GM12874 (cell line): ENCODE measurements at regions not wholly inside any gene's neighbourhood (a gene's known extent, or its start where the extent isn't known, plus 50 kb on each side); places are given as distances from the start of the nearest gene placed in this dataset.

Experiments used
- CTCF ChIP-seq: IDR thresholded peaks from 2 replicates; pipeline ENCODE4 v1.5.1; 2011; ENCODE audit warnings: low read depth, mild to moderate bottlenecking, control low read depth, low read length, moderate library complexity; ENCODE audit not compliant: insufficient read depth

- TF ChIP-seq CTCF: no peak
Observed at GRCh38 chr6:126202707-126203106, 137.2 kb upstream of the CENPW start.

- no peak for TF ChIP-seq CTCF
Observed at GRCh38 chr6:126204126-126204525, 135.8 kb upstream of the CENPW start.

GRCh38 chr6:126204598-126204997 lies 135.3 kb upstream of the CENPW start:
- no peak for TF ChIP-seq CTCF

GRCh38 chr6:126206504-126207246 lies 133.2 kb upstream of the CENPW start:
- no peak for TF ChIP-seq CTCF

- TF ChIP-seq CTCF: no peak
Observed at GRCh38 chr6:126210398-126211075, 129.4 kb upstream of the CENPW start.

- TF ChIP-seq CTCF: no peak
Observed at GRCh38 chr6:126217497-126217896, 122.4 kb upstream of the CENPW start.

- TF ChIP-seq CTCF: no peak
Observed at GRCh38 chr6:126227833-126228702, 111.8 kb upstream of the CENPW start.
